ENCODE measurements at regions not wholly inside any gene's neighbourhood (a gene's known extent, or its start where the extent isn't known, plus 50 kb on each side); places are given as distances from the start of the nearest gene placed in this dataset.

GRCh38 chr9:99401680-99402504 lies 179.8 kb downstream of the SEC61B start:
- DNase-seq (ENCODE audit: extremely low read depth, low read depth) = no peak
- TF ChIP-seq, protein P1, sequence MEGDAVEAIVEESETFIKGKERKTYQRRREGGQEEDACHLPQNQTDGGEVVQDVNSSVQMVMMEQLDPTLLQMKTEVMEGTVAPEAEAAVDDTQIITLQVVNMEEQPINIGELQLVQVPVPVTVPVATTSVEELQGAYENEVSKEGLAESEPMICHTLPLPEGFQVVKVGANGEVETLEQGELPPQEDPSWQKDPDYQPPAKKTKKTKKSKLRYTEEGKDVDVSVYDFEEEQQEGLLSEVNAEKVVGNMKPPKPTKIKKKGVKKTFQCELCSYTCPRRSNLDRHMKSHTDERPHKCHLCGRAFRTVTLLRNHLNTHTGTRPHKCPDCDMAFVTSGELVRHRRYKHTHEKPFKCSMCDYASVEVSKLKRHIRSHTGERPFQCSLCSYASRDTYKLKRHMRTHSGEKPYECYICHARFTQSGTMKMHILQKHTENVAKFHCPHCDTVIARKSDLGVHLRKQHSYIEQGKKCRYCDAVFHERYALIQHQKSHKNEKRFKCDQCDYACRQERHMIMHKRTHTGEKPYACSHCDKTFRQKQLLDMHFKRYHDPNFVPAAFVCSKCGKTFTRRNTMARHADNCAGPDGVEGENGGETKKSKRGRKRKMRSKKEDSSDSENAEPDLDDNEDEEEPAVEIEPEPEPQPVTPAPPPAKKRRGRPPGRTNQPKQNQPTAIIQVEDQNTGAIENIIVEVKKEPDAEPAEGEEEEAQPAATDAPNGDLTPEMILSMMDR (IDR thresholded peaks at IDR 0.05; ENCODE audit: low read depth, low read length) = no peak

GRCh38 chr9:99403371-99403770 lies 181.3 kb downstream of the SEC61B start:
- DNase-seq (ENCODE audit: extremely low read depth, low read depth) = no peak
- TF ChIP-seq, protein P1 (IDR thresholded peaks at IDR 0.05; ENCODE audit: low read depth, low read length) = no peak

DNA sequence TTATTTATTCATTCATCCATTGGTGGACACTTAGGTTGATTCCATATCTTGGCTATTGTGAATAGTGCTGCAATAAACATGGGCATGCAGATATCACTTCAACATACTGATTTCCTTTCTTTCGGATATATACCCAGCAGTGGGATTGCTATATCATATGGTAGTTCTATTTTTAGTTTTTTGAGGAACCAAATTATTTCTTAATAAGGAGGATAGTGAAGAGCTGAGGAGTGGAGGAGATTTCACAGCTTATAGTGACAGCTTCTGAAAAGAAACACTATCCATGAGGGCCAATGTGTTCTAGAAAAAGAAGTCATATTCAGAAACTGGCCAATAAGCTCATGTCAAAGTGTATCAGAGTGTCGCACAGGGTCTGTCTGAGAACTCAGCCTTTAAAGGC lies 183.3 kb downstream of the SEC61B start:
- TF ChIP-seq, protein P1 (IDR thresholded peaks at IDR 0.05; ENCODE audit: low read depth, low read length) = no peak
- DNase-seq (ENCODE audit: extremely low read depth, low read depth) = no peak

DNA sequence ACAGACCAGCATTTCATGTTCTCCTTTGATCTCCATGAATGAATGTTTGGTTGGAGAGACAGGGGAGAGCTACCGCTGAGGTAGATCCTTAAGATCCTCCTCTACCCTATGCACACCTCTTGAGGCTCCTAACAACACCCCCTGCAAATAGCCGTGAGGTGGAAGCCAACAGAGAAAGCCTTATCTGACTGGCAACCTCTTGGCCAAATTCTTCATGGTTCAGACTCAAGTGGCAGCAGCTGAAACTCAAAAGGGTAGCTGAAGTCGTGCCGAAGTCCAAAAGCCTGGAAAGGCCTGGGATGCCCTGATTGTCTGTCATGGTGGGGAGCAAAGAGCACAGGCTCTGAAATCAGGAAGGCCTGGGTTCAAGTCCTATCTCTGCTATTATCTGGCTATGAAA lies 184.9 kb downstream of the SEC61B start:
- TF ChIP-seq, protein P1 (IDR thresholded peaks at IDR 0.05; ENCODE audit: low read depth, low read length) = no peak
- DNase-seq (ENCODE audit: extremely low read depth, low read depth) = no peak

- no peak for DNase-seq (ENCODE audit: extremely low read depth, low read depth)
- TF ChIP-seq, protein P1 (IDR thresholded peaks at IDR 0.05; ENCODE audit: low read depth, low read length) = no peak
Measured at GRCh38 chr9:99411068-99411467, 189.0 kb downstream of the SEC61B start.

GRCh38 chr9:99411479-99412115 lies 189.5 kb downstream of the SEC61B start:
- TF ChIP-seq, protein P1 (IDR thresholded peaks at IDR 0.05; ENCODE audit: low read depth, low read length) = no peak

GRCh38 chr9:99412606-99413005 lies 190.5 kb downstream of the SEC61B start:
- DNase-seq (ENCODE audit: extremely low read depth, low read depth) = no peak
- TF ChIP-seq, protein P1 (IDR thresholded peaks at IDR 0.05; ENCODE audit: low read depth, low read length) = no peak

More at GRCh38 chr9:99411479-99412115, 189.5 kb downstream of the SEC61B start:
- DNase-seq (ENCODE audit: extremely low read depth, low read depth) = no peak
